Activated CD4-positive, alpha-beta T cell treated with anti-CD3 and anti-CD28 coated beads, Interleukin-2, Interleukin-4, amounts not matched to agents 100 ng/mL and 50 ng/mL, durations not matched to agents 16 hours and 8 hours (primary cell): ENCODE measurements at regions not wholly inside any gene's neighbourhood (a gene's known extent, or its start where the extent isn't known, plus 50 kb on each side); places are given as distances from the start of the nearest gene placed in this dataset.
A peak's percentile ranks its signal among the peaks of the same experiment; 100 is the strongest.
"Not testable (repeated sequence)": the region's sequence is repeated elsewhere in the genome, so short reads cannot be mapped to it uniquely, and the experiment has no call there.

Source experiments
- DNase-seq: peaks from one replicate; pipeline ENCODE4 v3.0.0-alpha.2; 2020; ENCODE audit warnings: low spot score

DNA sequence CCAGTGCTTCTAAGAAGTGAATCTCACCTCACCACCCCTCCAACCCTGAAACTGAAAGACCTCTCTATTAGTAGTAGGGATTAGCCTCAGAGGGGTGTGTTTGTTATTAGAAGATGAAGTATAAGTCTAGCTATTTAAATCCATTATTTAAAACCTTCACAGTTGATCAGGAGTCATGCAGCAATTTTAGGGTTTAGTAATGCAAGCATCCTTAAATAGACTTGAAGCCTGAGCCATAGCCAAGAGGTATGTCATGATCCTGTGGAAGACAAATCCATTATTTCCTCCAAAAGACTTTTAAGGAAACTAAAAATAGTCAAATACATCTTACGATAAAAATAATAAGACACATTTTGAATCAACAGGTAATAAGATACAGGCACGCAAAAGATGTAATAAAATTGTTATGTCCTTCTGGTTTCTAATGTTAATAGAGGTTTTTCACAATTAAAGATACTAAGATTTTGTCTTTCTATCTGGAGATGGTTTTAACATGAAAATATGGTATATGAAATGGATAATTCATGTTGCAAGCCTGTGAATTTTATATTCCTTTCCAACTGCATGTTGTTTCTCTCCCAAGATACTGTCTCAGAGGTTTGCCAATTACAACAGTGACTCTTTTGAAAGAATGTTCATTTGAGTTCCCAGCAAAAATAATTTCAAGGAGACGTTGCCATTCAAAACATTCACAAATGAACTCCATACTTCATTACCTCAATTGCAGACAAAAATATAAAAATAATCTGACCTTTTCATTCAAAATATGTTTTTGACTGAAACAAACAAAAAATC, 68.0 kb downstream of the LUZP4 start:
- DNase-seq = no peak

DNA sequence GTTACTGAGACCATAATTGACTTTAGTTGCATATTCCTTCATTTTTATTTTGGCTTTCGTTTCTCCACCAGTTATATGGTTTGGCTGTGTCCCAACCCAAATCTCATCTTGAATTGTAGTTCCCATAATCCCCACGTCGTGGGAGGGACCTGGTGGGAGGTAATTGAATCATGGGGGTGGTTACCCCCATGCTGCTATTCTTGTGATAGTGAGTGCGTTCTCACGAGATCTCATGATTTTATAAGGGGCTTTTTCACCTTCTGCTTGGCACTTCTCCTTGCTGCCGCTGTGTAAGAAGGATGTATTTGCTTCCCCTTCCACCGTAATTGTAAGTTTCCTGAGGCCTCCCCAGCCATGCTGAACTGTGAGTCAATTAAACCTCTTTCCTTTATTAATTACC, 70.0 kb downstream of the LUZP4 start:
- not testable (repeated sequence) for DNase-seq

DNA sequence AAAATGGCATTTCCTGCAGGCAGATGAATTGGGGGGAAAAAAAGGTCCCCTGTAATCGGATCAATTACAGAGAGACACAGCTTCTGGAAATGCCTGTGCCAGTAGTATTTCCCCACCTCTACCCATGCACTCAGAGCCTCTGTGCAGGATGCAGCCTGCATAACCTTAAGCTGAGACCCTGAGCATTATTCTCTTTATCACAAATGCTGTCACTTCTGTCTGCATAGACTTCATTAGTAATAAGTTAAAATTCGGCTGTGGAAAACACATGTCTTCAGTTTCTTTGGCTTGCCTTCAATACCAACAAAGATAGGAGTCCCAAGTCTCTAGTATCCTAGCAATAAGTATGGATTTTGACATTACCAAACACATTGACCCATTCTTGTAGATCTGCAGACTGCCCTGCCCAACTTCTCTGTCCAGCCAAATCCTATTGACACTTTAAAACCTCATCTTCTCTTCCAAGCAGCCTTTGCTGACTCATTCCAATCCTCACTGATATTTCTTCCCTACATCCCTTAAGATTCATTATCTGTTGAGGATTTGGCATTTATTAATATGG, 70.8 kb downstream of the LUZP4 start:
- no peak for DNase-seq

DNA sequence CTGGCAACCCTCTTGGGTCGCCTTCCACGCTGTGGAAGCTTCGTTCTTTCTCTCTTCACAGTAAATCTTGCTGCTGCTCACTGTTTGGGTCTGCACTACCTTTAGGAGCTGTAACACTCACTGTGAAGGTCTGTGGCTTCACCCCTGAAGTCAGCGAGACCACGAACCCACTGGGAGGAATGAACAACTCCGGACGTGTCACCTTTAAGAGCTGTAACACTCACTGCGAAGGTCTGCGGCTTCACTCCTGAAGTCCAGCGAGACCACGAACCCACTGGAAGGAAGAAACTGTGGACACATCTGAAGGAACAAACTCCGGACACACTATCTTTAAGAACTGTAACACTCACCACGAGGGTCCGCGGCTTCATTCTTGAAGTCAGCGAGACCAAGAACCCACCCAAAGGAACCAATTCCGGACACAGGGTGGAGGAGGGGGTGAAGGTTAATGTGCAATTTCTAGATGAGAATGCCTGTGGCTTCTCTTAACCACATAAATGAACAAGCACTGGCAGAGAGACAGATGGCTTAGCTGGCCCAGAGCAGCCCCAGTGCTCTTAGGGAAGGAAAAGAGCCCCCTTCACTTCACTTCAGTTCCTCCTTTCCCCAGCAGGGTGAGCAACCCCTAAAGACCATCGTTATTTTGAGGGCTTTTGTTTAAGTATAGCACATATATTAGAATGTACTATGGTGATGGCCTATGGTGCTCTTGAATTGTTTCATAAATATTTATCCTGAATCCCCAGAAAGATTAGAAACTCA, 73.0 kb downstream of the LUZP4 start:
- peak; percentile 4 for DNase-seq

DNA sequence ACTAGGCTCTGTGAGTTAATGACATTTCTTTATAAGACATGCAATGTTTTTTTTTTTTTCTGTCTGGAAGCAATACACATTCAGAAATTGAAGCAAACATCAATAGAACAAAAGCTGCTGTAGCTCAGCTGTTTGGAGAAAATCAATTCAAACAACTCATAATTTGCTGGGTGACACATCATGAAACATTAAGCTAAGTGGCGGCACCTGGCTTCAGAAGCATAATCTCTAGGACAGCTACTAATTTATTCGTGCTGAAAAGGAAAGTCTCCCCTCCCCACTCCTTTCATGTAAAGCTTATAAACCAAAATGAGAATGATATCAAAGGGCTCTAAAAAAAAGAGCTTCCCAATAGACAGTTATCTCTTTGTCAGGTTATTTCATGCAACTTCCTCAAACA, 73.9 kb downstream of the LUZP4 start:
- DNase-seq = no peak

DNA sequence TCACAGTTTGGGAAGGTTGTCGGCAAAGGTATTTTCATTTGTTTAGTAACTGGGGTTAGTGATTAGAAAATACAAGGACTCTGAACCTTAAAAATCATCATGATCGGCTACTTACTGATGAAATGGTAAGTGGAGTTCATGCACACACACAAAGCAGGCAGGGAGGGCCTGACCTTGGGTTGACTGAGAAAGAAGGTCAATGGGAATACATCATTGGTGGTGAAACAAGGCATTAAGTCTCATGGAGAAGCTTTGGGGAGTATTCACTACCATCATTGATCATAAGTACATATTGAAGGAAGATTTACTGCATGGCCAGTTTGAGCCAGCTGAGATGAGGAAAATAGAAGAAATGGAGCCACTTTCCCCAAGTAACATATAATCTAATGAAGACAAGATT, 74.4 kb downstream of the LUZP4 start:
- DNase-seq = no peak

DNA sequence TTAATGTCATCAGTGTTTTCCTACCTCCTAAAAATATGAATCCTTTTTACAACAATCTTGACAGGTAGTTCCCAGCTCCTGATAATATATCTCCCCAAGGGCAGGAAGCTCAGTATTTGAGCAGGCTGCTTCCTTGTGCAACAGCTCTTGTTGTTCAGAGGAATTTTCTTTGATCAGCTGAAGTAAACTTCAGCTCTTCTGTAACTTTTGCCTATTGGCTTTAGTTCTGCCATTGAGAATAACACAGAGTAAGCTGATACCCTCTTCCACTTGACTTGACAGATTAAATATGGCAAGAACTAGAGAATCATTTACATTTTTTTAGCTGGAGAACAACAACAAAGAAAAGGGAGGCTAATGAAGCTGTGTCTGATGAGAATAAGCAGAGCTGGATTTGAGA, 75.2 kb downstream of the LUZP4 start:
- DNase-seq = no peak

DNA sequence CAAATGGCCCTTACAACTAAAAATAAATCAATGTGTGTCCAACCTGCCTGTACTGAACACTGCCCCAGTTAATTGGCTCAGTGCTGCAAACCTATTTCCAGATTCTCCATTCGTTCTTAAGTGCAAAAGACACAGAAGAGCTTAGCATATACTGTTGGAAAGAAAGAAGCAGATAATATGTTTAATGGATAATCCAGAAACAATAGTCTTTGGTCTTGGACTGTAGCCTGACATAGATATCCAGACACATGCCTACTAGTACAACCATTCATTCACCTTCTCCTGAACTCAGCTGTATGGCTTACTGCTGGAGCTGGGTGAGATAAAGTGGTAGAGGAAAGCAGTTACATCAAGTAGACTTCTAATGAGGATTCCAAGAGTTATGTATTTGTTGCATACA, 77.0 kb downstream of the LUZP4 start:
- no peak for DNase-seq

DNA sequence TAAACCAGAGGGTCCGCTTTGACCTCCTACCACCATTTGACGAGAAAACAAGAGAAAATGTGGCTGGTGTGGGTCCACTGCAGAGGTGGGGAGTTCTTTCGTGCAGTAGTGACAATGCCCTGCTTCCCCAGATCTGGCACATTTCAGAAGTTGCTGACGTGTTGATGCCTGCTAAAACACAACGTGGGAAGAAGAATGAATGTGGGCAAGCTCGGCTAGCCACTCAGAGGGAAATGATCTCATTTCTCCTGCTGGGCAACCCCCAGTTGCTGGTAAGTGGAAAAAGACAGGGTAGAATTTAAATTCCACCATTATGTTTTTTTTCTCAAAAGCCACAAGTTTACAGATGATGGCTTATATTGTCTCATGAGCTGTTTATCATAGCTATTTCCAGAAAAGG, 77.9 kb downstream of the LUZP4 start:
- DNase-seq = peak; percentile 0

DNA sequence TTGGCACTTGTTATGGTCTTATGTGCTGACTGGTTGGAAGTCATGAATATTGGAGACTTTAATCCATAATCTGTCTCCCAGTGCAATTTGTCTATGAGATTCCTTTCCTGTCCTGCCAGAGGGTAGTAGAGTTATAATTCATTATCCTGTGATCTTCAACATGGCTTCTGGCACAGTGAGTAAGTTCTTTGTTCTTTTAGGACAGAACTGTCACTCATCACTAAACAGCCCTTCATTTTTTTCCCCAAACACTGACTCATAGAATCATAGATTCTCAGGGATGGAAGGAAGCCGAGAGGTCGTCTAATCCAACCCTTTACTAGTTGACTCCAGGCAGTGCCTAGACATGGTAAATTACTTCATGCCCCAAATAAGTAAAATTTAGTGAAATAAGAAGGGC, 78.4 kb downstream of the LUZP4 start:
- no peak for DNase-seq

DNA sequence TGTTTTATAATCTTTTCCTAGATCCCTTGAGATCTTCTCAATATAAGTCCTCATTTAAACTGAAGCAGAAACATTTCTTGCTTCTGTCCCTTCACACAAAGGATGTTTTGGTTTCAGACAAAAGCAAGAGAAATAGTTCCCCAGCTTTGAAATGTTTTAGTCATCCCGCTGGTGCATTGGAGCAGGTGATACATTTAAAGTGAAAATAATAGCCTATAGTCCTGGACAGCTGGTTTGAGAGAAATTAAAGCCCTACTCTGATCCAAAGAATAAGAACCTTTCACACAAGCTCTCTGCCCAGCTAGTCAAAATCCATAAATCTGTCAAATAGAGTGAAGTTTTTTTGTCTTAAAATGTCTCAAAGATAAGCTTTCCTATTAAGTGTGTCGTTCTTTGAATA, 79.4 kb downstream of the LUZP4 start:
- no peak for DNase-seq

DNA sequence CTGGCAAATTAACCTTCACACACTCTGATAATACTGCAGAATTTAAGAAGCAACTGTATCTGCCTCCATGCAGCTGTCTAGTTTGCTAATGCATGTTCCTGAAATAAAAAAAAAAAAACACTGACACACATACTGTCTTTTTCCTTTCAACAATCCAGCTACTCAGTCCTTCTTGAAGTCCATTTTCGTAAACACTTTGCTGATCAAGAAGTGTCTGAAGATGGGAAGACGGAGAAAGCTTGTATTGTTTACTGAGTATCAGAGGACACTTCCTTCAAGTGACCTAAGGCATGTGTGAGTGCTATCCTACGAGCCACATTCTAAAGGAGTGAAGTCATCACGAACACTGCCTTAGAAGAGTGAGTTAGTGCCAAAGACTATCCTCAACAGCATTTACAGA, 82.6 kb downstream of the LUZP4 start:
- DNase-seq = no peak

DNA sequence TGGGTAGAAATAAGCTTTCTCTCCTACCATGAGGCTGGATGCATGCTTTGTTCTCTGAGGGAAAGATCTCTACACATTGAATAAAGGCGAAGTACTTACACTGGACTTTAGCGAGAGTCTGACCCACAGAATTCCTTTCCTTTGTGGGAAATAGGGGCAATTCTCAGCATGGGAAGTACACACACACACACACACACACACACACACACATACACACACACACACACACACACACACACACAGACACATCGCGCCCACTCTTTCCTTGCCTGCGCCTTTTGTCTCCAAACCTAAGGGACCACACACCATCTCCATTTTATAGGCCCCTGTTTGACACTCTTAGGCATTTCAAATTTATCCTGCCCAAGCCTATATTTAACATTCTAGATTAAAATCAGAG, 83.8 kb downstream of the LUZP4 start:
- DNase-seq = no peak

DNA sequence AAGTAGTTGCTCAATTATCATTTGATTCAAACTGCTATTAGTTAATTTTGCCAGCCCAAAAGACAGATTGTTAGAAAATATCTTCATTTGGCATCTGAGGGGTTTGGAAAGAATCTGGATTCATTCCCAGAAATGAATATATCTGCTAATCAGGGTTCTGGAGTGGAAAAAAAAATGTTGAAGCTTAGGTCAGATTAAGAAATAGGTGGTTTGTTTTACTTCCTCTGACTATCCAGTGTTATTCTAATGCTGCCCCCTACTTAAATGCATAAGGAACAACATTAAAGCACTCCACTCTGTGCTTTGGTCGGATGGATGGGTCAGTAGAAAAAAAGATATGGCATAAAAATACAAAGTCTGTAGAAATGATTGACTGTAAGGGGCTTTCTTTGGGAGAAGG, 89.0 kb downstream of the LUZP4 start:
- no peak for DNase-seq

DNA sequence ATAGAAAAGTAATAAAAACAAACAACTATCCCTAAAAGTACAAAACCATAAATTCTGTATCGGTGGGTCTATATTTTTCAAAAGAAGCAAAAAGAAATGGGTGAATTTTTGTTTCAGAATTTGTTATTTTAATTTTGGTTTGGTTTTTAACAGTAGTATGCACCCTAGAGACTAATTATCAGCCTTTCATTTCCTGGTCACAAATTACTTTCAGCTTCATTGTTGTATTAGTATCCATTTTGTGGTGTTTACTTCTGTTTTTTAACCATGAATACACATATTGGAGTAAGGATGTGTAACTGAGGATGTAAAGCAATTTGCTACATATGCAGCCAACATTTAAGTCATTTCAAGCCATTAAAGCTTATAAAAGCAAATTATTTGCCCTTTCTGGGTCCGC, 97.8 kb downstream of the LUZP4 start:
- DNase-seq = no peak

DNA sequence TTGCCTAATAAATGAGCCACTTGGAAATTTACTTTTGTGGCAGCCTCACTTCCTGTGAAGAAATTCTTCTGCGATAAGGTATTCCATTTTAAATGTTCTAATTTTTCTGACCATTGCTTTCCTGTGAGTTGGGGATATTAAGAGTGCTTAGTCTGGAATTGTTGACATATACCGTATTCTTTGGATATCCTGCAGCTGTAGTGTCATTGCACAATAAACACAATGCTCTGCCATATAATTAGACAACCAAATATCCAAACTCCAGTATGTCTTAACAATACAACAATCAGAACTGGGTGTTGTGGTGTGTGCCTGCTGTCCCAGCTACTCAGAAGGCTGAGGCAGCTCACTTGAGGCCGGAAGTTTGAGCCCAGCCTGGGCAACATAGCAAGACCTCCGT, 99.4 kb downstream of the LUZP4 start:
- no peak for DNase-seq

DNA sequence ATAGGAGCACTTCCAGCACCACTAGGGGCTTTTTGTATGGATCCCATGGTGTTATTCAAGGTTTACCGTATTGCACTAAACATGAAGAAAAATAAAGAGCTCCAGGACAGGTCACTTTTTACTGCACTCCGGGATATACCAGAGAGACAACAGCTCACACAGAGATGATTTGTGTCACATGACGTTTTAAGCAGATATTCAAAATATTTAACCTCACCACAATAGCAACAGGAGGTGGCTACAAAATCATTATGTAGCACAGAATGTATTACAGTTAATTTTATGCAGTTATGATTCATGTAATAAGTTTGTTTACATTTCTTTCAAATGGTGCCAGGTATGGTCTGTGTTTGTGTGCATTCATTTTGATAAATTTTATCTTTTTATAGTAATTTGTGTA, 100.6 kb downstream of the LUZP4 start:
- no peak for DNase-seq

DNA sequence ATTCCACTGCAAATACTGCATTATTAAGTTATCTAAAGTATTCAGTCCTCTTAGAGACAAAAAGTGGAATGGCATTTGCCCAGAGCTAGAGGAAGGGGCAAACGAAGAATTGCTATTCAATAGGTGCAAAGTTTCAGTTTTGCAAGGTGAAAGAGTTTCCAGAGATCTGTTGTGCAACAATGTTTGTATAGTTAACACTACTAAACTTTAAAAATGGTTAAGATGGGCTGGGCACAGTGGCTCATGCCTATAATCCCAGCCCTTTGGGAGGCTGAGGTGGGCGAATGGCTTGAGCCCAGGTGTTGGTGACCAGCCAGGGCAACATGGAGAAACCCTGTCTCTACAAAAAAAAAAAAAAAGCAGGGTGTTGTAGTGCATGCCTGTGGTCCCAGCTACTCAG, 102.5 kb downstream of the LUZP4 start:
- no peak for DNase-seq

DNA sequence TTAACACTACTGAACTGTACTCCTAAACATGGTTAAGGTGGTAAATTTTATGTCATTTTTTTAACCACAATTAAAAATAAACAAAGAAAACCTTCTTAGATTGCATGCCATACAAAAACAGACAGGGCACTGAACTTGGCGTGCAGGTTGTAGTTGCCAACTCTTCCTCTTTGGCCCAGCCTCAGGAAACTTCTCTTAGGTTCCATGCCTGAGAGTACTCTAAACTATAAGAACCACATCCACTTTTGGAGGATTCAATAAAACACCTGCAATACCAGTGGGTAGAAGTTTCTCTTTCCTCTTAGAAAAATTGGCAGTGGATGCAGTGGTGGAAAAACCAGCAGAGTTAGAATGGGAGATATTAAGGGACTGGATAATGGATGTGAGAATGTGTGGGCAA, 103.4 kb downstream of the LUZP4 start:
- DNase-seq = no peak

DNA sequence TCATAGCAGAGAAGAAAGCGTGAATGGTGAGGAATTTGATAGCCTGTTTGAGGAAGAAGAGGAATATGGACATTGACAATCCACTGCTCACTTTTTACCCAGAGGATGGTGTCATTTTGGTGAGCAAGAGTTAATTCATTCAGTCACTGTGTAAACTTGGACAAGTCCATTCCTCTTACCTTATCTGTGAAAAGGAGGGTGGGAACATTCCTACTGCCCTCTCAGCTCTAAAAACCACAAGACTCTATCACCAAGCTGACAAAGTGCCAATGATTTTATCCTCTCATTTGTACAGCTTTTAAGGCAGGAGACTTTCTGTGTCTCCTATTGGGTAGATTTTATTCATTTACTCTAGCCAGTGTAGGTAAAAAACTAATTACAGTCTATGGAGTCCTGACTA, 103.8 kb downstream of the LUZP4 start:
- DNase-seq = no peak

DNA sequence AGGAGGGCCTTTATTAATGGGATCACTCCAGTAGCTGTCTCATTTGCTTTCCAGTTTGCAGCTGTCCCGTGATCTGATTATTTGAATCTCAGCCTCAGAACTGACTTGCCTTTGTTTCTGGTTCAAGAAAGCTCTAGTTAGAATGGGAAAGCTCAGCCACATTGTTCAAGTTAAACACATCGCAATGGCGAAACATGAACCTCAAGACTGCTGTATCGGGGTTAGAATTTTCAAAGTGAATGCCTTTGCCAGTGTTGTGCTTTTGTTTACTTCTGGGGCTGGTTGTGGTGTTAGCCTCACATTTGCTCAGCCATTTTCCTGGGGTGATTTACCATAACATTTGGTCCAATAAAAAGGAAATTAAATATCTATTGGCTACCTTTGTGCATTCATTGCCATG, 105.3 kb downstream of the LUZP4 start:
- not testable (repeated sequence) for DNase-seq

DNA sequence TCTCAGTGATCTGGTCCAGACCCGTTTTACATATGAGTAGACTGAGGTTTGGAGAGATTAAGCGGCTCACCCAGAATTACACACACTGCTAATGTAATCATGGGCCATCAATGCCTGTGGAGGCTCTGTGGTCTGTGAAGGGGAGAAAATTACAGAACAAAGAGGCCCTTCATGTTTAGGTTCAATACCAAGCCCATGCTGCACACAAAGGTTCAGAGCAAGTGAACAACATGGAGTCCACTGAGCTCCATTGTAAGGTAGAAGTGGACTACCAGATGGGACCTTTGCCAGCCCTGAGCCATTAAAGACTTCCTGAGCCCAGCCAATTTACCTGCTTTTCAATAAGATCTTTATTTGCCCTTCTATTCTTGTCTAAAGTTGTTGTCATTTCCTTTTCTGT, 109.8 kb downstream of the LUZP4 start:
- no peak for DNase-seq

DNA sequence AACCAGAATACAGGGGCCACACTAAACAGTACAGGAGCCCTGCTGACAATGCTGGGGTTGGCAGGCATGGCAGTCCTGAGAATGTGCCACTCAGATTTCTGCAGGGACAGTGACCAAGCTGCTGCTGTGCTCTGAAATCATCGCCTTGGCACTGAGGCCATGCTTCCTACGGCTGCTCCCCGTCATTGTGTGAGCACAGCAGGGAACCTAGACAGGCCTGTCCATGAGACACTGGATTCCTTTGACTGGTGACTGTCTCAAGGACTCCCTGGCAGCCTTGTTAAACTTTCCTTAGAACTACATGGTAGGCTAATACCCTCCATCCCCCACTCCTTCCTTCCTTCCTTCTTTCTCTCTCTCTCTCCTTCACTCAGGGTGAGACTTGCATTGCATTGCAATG, 111.4 kb downstream of the LUZP4 start:
- DNase-seq = no peak

DNA sequence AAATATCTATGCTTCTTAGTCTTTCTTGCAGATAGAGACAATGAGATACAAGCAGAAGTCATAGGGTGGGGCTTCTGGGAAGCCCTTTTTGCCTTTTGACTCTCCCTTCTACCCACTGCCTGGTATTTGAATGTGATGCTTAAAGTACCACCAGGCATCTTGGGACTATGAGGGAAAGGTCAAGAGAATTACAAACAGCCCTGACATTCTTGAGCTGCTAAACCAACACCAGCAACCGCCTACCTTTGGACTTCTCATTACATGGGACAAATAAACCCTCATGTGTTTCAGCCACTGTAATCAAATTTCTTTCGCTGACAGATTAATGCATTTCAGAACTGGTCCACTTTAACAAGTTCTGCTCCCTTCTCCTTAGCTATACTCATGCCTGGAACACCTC, 112.8 kb downstream of the LUZP4 start:
- no peak for DNase-seq
